Iris pigment epithelial cell (primary cell): ENCODE measurements at regions not wholly inside any gene's neighbourhood (a gene's known extent, or its start where the extent isn't known, plus 50 kb on each side); places are given as distances from the start of the nearest gene placed in this dataset.
"Not testable (repeated sequence)": the region's sequence is repeated elsewhere in the genome, so short reads cannot be mapped to it uniquely, and the experiment has no call there.

Experiments
- DNase-seq: peaks from one replicate; pipeline ENCODE4 v3.0.0-alpha.2; 2011; ENCODE audit warnings: low read depth

DNA sequence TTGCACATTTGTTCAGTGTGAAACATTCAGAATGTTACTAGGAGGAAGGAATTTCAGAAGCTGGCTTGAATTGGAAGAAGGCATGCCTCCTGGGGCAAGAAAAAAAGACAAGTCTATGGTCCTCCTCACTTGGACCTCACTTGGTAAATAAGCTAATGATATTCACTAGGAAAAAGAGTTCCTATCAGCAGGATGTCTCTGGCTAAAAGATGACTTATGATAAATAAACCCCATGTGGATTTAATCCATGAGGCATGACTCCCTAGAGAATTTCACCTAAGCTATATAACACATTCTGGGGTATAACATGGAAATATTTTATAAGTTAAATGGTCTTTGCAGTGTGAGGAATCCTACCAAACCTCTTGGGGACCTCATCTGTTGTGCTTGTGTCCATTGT lies 199.9 kb downstream of the LRIG3 start:
- DNase-seq, result no peak

DNA sequence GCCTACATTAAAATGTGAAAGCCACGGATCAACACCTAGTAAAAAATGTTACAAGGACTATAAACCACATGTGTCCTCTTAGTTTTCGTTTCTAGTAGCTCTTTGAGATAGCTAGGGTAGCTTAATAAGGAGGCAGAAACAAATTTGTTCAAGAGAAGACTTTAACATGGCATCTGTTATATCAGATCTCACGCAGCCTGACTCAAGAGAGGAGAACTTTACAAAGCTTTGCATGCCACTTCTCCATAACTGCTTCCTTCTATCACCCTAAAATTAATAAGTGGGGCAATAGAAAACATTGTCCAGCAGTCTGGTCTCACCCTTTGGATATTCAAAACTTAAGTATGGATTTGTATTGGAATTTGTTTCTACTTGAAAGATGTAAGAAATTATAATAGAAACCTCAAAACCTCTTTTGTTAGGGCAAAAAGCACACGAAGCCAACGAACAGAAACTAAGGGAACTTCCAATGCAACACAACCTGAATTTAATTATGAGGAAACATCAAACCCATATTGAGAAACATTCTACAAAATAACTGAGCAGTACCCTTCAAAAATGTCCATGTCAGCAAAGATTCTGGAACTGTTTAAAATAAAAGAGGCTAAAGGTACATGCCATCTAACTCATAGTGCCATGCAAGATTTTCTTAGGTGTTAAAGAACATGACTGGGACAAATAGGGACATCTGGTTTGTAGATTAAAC lies 194.8 kb downstream of the LRIG3 start:
- no peak for DNase-seq

DNA sequence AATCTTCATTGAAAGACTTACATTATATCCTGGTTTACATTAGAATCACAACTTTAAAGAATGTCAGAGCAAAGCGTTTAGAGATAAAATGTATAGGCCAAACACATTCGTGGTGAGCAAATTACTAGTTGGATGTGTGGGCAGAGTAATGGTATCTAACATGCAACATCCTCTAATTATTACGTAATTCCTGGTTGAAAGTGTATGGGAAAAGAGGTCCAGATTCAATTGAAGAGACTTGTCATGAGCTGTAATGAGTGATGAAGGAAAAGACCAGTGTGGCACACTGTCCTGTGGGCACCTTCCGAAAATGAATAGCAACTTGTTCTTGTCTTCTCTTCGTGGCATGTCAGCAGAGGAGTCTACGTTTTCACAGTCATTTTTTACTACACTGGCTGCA lies 192.8 kb downstream of the LRIG3 start:
- peak; percentile 42 for DNase-seq

DNA sequence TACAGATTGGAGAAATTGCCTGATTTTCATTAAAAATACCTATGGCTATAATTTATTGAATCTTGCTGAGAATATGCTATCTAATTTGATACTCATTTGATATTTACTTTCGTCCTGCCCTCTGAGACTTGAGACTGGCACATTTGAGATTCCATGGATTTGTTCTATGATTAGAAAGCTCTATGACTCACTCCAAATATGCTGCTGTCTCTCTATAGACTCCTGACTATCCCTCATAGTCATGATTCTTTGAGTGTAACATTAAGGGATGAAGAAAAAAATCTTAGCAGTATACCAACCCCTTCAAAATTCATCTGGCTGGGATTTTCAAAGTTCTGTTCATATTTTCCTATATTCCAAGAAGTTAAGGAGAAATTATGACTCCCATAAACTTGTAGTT lies 191.9 kb downstream of the LRIG3 start:
- DNase-seq, result peak; percentile 58

DNA sequence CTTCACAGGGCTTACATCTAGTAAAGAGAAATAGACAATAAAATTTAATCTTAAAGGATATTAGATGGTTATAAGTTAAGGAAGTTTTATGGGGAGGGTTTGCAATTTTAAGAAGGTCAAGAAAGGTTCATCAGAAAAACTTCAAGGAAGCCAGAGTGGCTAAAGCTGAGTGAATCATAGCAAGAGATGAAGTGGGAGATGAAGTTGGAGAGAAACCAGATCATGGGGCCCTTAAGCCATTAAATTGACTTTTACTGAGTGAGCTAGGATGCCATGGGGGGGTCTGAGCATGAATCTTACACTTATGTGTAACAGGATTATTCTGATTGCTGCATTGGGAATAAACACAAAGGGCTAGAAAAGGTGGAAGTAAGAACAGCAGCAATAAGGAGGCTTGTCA lies 189.2 kb downstream of the LRIG3 start:
- peak; percentile 23 for DNase-seq

DNA sequence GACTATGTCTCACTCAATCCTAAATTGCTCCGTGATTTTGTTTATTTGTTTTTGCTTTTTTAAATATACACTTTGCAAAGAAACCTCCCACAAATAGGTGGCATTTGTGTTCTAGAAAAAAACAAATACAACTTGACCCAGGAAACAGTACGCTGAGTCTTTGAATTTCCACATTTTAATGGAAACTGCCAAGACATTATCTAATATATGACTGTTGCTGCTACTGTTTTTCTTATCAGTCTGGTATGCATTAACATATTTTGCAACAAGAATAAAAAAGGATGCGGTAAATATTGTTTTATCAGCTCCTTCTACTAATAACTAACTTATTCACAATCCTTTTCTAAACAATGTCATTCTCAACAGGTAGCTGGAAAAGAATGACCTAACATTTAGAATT lies 187.4 kb downstream of the LRIG3 start:
- peak; percentile 72 for DNase-seq

DNA sequence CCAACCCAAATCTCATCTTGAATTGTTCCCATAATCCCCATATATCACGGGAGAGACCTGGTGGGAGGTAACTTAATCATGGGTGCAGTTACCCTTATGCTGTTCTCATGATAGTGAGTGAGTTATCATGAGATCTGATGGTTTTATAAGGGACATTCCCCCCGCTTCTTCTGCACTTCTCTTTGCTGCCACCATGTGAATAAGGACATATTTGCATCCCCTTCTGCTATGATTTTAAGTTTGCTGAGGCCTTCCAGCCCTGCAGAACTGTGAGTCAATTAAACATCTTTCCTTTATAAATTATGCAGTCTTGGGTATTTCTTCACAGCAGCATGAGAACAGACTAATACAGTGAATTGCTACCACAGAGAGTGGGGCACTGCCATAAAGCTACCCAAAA lies 179.1 kb downstream of the LRIG3 start:
- DNase-seq, result no peak

DNA sequence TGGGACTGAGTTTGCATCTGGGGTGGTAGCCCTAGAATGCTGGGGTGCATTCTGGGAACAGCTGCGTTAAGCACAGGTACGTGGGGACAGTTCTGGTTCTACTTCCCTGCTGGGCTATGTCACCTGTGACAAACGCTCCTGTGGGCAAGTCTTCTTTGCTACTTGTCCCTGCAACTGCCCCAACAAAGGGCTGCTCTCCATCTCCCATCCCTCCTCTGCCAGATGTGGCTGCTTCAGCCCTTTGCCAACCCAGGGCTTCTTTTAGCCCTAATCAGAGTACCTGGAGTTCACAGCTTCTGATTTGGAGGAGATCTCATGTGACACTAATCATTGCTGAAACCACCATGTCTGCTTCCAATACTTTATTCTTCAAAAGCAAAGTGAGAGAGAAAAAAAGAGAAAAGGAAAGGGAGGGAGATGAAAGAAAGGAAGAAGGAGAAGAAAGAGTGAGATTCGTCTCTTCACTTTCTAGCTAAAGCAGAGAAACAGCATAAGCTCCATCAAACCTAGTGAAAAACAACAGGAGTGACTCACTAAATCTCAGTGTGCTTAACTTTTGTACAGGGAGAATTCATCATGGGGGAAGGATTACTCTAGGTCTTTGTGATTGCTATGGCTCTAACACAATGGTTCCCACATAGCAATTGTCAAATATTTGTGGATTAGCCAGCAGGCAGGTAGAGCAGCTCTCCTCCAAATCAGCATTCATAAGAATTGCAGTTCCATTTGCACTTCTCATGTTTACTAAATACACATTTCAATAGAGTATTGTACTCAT lies 174.8 kb downstream of the LRIG3 start:
- DNase-seq, result no peak

DNA sequence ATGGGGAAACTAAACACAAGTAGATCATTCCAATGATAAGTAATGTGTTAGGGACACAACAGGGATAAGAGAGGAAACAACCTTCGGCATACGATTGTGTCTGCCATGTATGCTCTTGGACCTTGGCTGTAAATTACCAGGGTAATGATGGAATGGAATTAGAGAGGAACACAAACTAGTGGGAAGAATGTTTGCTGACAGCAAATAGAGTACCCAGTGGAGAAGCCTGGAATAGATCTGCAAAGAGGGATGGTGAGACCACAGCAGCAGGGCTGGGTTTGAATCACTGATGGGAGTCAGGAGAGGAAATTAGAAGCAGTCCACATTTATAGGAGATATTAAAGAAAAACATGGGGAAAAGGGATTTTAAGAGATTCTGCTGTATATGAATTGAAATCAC lies 172.8 kb downstream of the LRIG3 start:
- no peak for DNase-seq

DNA sequence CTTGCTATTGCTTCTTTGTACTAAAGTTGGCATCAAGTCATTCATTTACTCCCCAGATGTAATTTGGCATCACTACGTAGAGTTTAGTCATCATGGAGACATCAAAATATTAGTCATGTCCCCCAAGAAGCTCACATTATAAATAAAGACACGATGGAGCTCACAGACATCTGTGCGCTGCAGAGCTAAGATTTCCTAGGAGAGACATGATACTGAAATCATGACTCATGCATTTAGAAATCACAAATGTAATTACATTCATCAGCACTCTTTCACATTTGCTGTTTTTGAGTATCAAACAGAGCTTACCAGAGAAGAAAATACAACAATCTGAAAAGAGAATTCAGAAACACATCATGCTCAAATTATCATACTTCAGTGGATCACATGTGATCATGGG lies 169.8 kb downstream of the LRIG3 start:
- DNase-seq, result peak; percentile 96

DNA sequence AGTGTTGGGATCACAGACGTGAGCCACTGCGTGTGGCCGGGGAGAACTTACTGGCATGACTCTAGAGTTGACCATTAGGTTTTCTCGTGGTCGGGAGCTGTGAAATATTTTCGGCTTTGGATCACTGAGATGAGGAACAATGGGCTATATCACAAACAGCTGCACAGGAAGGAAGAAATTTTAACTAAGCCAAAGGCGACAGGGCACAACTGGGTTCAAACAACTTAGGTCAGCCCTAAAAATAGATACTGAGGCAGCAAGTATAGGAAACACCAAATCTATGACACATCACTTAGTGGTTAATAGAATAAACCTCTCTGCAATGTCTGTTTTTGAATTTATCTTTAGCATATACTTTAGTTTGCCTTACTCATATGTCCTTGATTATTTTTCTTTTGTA lies 162.9 kb downstream of the LRIG3 start:
- DNase-seq, result peak; percentile 92

DNA sequence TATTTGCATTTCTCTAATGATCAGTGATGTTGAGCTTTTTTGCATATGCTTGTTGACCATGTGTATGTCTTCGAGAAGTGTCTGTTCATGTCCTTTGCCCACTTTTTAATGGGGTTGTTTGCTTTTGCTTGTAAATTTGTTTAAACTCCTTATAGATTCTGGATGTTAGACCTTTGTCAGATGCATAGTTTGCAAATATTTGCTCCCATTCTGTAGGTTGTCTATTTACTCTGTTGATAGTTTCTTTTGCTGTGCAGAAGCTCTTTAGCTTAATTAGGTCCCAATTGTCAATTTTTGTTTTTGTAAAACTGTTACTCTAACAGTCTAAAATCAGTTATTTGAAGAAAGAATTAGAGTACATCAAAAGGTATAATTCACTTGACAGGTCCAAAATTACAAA lies 160.6 kb downstream of the LRIG3 start:
- not testable (repeated sequence) for DNase-seq

DNA sequence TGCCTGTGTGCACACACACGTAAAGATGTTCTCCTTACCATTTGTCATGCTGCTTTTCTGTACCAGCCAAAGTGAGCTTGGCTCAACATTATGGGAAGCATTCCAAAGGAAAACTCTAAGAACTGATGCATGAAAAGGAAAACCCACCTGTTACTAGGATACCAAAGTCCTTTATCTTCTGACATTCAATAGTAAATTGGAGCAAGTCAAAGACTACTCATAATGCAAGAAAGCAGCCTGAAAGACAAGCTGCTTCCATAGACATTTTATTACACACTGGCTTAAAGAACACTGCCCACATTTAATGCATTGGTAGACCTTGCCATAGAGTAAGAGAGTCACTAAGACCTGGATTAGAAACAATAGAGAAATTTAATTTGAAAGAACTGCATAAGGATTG lies 159.0 kb downstream of the LRIG3 start:
- no peak for DNase-seq

DNA sequence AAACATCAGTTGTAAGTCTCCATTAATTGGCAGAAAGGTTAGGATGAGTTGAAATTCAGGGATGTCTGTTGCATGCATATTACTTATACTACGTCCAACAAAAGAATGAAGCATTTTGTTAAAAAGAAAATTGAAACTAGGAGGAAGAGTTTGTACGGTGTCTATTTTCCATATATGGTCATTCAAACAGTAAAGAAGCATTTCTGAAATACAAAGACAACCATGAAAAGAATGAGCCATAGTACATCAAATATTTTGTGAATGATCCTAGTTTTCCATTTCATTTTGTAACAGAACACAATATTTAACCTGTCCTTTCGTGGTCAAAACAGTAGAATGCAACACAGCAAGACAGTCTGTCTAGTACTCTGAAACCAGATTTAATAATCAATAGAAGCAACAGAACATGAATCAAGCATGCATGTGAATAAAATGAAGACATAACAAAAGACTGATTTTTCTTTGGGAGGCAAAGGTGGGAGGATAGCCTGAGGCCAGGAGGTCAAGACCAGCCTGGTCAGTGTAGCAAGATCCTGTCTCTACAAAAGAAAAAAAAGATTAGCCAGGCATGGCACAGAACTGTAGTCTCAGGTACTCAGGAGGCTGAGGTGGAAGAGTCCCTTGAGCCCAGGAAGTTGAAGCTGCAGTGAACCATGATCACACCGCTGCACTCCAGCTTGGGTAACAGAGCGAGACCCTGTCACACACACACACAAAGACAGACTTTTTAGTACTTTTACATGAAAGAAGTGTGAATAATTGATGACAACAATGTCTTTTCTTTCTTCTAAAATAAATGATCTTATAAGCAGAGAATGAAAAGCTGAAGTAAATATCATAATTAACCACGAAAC lies 156.0 kb downstream of the LRIG3 start:
- DNase-seq, result peak; percentile 66

DNA sequence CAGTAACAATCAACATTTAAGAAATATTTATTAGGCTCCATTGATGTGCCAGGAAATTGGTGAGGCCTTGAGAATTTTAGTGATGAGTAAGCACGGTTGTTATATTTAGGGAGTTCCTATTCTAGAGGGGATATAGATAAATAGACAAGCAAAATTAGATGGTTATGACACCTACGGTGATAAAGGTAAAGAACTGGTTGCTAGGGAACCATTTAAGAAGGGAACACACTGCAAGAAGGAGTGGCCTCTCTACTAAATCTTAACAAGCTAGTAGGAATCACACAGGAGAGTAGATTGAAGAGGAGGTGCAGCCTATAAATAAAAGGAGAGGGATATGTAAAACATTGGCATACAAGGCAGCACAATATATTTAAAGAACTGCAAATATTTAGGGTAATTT lies 155.2 kb downstream of the LRIG3 start:
- DNase-seq, result peak; percentile 19

DNA sequence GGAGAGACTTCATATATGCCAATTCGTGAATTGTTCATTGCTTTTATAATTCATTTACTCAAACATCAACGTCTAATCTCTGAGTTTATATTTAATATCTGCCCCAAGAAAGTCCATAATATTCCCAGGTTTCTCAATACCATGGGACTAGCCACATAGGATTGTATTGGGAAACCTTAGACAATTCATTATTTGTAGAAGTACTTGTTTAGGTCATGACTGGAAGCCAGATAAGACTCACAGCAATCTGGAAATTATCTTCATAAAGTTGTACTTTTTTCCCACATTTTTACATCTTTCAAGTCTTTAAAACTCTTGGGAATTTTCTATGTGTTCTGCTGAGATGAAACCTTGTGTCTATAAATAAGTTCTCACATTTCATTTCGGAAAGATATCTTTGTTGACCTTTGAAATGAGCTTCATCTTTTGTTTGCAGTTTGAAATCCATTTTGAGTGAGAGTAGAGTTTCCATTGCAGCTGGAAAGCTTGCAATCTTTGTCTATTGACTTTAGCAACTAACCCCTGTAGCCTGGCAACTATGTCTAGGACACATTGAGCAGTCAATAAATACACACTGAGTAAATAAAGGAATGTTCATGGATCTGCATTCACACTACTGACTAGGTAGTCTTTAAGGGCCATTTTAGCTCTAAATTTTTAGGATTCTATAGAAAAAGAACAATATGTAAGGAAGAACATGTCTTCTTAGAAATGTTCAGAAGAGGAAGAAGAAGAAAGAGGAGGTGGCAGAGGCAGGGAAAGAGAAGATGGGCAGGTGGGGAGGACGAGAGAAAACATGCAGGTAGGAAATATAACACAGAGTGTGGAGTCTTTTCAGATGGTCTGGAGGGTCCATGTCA lies 154.4 kb downstream of the LRIG3 start:
- DNase-seq, result peak; percentile 66

DNA sequence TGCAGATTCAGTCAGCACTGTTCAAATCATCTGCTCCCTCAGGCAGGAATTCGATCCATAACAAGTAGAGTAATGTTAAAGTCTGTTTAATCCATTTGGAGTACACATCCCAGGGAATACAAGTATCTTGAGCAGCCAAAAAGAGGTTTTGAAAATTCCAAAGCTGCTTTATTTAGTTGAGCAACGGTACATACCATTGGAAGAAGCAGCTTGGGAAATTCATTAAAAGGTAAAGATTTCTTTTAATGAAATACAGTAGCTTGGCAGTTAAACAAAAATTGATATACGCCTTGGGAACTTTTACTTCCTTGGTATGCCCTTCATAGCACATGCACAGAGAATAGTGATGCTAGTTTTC lies 153.8 kb downstream of the LRIG3 start:
- no peak for DNase-seq

DNA sequence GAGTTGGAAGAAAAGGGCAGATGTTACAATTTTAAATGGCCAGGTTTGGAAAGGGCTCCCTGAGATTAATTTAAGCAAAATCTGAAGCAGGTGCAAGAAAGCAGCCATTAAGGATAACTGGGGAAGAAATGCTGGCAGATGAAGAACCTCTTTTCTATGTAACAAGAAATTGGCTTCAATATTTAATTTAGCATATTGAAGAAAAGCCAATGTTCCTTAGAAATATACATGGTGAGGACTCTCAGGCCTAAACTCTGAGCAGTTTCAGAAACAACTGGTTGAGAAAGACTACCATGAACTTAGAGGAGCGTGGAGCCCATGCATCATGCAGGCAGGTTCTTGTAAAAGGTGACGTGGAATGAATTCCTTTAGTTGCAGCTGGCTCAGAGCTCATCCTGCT lies 152.8 kb downstream of the LRIG3 start:
- DNase-seq, result no peak

DNA sequence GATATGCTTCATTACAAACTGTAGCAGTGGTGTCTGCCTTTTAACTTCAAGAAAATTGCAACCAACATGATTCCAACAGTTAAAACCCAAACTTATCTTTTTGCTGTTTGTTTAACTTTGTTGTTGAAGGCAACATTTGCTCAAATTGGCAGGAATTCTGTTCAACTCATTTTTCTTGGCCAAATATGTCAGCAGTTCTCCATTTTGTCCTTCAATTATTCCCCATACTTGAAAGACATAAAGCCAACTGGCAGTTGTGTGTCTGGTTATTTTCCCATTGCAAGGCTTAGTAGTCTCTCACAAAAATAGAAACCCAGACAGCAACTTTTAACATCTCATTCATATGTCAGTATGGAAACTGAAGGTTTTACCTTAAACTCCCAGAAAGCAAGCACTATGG lies 146.3 kb downstream of the LRIG3 start:
- DNase-seq, result no peak

DNA sequence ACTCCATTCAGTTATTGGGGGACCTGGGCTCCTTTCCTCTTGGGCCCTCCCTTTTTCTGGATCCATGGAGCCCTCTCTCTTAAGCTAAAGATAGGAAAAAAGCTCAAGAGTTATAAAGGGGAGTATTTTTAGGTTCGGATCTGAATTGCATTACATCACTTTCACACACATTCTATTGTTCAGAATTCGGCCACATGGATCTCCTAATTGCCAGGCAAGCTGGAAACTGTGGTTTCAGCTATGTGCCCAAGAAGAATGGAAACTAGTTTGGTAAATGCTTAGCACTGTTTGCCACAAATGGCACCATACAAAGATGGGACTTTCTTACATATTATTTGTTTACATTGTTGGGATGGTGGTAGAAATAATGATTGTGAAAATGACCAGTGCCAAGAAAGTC lies 145.6 kb downstream of the LRIG3 start:
- no peak for DNase-seq

DNA sequence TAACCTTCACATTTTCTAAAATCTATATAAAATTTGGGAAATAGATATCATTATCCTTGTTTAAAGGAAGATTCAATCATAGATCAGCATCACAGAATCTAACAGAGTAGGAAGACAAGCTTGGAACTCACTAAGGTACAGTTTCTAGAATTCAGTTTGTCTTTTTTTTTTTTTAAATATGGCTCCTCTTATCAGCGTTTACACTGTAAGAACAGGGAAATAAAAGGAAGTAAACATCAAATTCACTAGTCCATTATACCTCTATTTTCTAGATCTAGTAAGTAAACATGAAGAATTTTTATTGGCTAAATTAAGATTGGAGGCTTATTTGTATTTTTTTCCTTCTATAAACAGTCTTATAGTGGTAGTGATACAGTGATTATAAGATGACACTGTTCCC lies 144.9 kb downstream of the LRIG3 start:
- DNase-seq, result no peak

DNA sequence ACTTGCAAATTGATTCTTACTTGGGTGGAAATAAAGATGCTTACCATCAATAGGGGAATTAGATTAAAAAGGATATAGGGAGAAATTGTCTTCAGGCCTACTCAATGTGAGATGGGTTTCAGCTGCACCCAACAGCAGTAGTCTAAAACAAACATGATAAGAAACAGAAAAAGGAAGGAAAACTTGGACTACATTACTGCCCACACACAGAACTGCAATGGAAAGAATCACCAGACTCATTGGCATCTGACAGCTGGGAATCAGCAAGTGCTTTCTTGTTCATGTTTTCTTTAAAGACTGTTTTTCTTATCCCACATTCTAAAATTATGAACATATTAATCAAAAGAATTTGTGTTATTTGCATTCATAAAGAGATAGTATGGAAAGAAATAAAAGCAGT lies 144.2 kb downstream of the LRIG3 start:
- no peak for DNase-seq
